ENCODE measurements at regions not wholly inside any gene's neighbourhood (a gene's known extent, or its start where the extent isn't known, plus 50 kb on each side); places are given as distances from the start of the nearest gene placed in this dataset.

- Mint-ChIP-seq H3K4me3 (ENCODE audit: unreplicated experiment) (no peak overlapping the region), H3K9me3 (ENCODE audit: unreplicated experiment) (peaks cover 10% of the 10 kb centered on the region), H3K27ac (ENCODE audit: low read depth, unreplicated experiment) (no peak overlapping the region), H3K4me1 (ENCODE audit: insufficient read depth, unreplicated experiment) (peaks cover 6% of the 10 kb centered on the region), H3K27me3 (ENCODE audit: insufficient read depth, unreplicated experiment) (no peaks in the 10 kb centered on the region), H3K36me3 (ENCODE audit: insufficient read depth, unreplicated experiment) (peaks cover 5% of the 10 kb centered on the region)
- intact Hi-C loops (cut with micrococcal nuclease) = no loop called here
- ChIA-PET CTCF (interaction anchor here (0.6 kb wide), 1 partner anchor 603 kb away, joined by 3 read pairs; no protein-coding TSS in a partner anchor), POLR2A (no interaction called here)
- BruUV-seq (replicated peaks) = no TSS peak
- no peak for TF ChIP-seq CTCF (IDR thresholded peaks at IDR 0.05; ENCODE audit: unreplicated experiment)
- DNase-seq (ENCODE audit: unreplicated experiment) = no peak
These were observed 649.0 kb upstream of the TBX3 start for GRCh38 chr12:115332945-115333344.

GRCh38 chr12:115325858-115326257, 641.9 kb upstream of the TBX3 start:
- Mint-ChIP-seq H3K36me3 (ENCODE audit: insufficient read depth, unreplicated experiment) (no peaks in the 10 kb centered on the region), H3K4me1 (ENCODE audit: insufficient read depth, unreplicated experiment) (peaks cover 24% of the 10 kb centered on the region), H3K4me3 (ENCODE audit: unreplicated experiment) (no peak overlapping the region), H3K9me3 (ENCODE audit: unreplicated experiment) (peaks cover 20% of the 10 kb centered on the region), H3K27me3 (ENCODE audit: insufficient read depth, unreplicated experiment) (no peaks in the 10 kb centered on the region), H3K27ac (ENCODE audit: low read depth, unreplicated experiment) (no peak overlapping the region)
- ChIA-PET POLR2A (no interaction called here), CTCF (no interaction called here)
- BruUV-seq (replicated peaks) = no TSS peak
- TF ChIP-seq CTCF (IDR thresholded peaks at IDR 0.05; ENCODE audit: unreplicated experiment) = no peak
- DNase-seq (ENCODE audit: unreplicated experiment) = peak; percentile 47
- intact Hi-C loops (cut with micrococcal nuclease) = no loop called here

- intact Hi-C loops (cut with micrococcal nuclease) = no loop called here
- no peaks in the 10 kb centered on the region for H3K36me3 Mint-ChIP-seq (ENCODE audit: insufficient read depth, unreplicated experiment)
- peaks cover 20% of the 10 kb centered on the region for H3K9me3 Mint-ChIP-seq (ENCODE audit: unreplicated experiment)
- ChIA-PET POLR2A (no interaction called here), CTCF (no interaction called here)
- DNase-seq (ENCODE audit: unreplicated experiment) = no peak
- TF ChIP-seq CTCF (IDR thresholded peaks at IDR 0.05; ENCODE audit: unreplicated experiment) = no peak
- BruUV-seq (replicated peaks) = no TSS peak
- peaks cover 24% of the 10 kb centered on the region for H3K4me1 Mint-ChIP-seq (ENCODE audit: insufficient read depth, unreplicated experiment)
- H3K27me3 Mint-ChIP-seq (ENCODE audit: insufficient read depth, unreplicated experiment) = no peaks in the 10 kb centered on the region
- no peak overlapping the region for H3K4me3 Mint-ChIP-seq (ENCODE audit: unreplicated experiment)
- H3K27ac Mint-ChIP-seq (ENCODE audit: low read depth, unreplicated experiment) = no peak overlapping the region
These were observed 641.1 kb upstream of the TBX3 start for GRCh38 chr12:115324949-115325593.

- Mint-ChIP-seq H3K36me3 (ENCODE audit: insufficient read depth, unreplicated experiment) (no peaks in the 10 kb centered on the region), H3K27me3 (ENCODE audit: insufficient read depth, unreplicated experiment) (no peaks in the 10 kb centered on the region), H3K4me1 (ENCODE audit: insufficient read depth, unreplicated experiment) (peaks cover 24% of the 10 kb centered on the region), H3K9me3 (ENCODE audit: unreplicated experiment) (peaks cover 11% of the 10 kb centered on the region), H3K4me3 (ENCODE audit: unreplicated experiment) (no peak overlapping the region), H3K27ac (ENCODE audit: low read depth, unreplicated experiment) (peak overlapping the region; percentile 46)
- ChIA-PET CTCF (interaction anchor here (0.6 kb wide), 1 partner anchor 8 kb away, joined by 3 read pairs; no protein-coding TSS in a partner anchor), POLR2A (no interaction called here)
- TF ChIP-seq CTCF (IDR thresholded peaks at IDR 0.05; ENCODE audit: unreplicated experiment) = no peak
- no TSS peak for BruUV-seq (replicated peaks)
- DNase-seq (ENCODE audit: unreplicated experiment) = peak; percentile 61
- intact Hi-C loops (cut with micrococcal nuclease) = no loop called here
These were observed 639.4 kb upstream of the TBX3 start for GRCh38 chr12:115323223-115323905.
